Mucosa of descending colon (tissue), 3 donors: ENCODE measurements at regions not wholly inside any gene's neighbourhood (a gene's known extent, or its start where the extent isn't known, plus 50 kb on each side); places are given as distances from the start of the nearest gene placed in this dataset.
"Not testable (repeated sequence)": the region's sequence is repeated elsewhere in the genome, so short reads cannot be mapped to it uniquely, and the experiment has no call there.

Experiments used
- ATAC-seq: fragments of 200-7000 bp; cut with Tn5 transposase; one replicate; pipeline ENCODE4 v1.9.1; 2020; ENCODE audit warnings: mild to moderate bottlenecking, moderate library complexity
- DNase-seq, 3 donors: peaks; one replicate each; pipeline ENCODE4 v3.0.0-alpha.2; 2020
- H3K36me3 ChIP-seq: fragments of 200-600 bp; one replicate; pipeline ENCODE4 v1.8.0; 2021; ENCODE audit warnings: low read depth, mild to moderate bottlenecking
- H3K4me1 ChIP-seq: fragments of 200-600 bp; one replicate; pipeline ENCODE4 v1.8.0; 2021; ENCODE audit warnings: low read depth, mild to moderate bottlenecking
- H3K4me3 ChIP-seq: fragments of 200-600 bp; one replicate; pipeline ENCODE4 v1.8.0; 2021; ENCODE audit warnings: mild to moderate bottlenecking
- H3K9me3 ChIP-seq: fragments of 200-600 bp; one replicate; pipeline ENCODE4 v1.8.0; 2021; ENCODE audit warnings: mild to moderate bottlenecking
- intact Hi-C, 2 donors: fragments of 100-400 bp; cut with DNase I in 1 of 2; cut with micrococcal nuclease in 1 of 2; formaldehyde crosslinking; loops; one replicate each; pipeline versions ENCODE4 v1.11.0 to v1.11.1; 2022; cut with DNase I, micrococcal nuclease
- TF ChIP-seq, protein P1 (sequence below): fragments of 200-600 bp; IDR thresholded peaks from one replicate; pipeline ENCODE4 v1.8.0; 2022; ENCODE audit warnings: antibody characterized with exemption, mild to moderate bottlenecking
- donor health status: DM: no; HTN: no; CAD: no; lungs with moderate emphysema.
- donor health status: DM: no; HTN: no; CAD: no.
- donor health status: DM: no; HTN: yes; CAD: no.

DNA sequence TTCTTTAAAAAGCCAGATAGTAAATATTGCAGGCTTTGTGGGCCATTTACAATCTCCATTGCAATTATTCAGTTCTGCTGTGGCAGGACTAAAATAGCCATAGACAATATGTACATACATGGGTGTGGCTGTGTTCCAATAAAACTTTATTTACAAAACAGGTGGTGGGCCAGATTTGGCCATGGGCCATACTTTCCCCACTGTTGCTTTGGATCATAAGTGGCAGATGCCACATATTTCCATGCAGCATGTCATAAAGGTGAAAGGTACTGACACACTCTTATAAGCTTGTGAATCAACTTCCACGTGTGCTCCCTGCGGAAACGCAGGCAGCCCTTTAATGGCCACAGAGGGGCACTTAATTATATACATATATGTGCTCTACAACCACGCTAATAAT lies 244.4 kb upstream of the FOXN3 start:
- H3K4me3 ChIP-seq, result no peak overlapping the region
- TF ChIP-seq, protein P1, sequence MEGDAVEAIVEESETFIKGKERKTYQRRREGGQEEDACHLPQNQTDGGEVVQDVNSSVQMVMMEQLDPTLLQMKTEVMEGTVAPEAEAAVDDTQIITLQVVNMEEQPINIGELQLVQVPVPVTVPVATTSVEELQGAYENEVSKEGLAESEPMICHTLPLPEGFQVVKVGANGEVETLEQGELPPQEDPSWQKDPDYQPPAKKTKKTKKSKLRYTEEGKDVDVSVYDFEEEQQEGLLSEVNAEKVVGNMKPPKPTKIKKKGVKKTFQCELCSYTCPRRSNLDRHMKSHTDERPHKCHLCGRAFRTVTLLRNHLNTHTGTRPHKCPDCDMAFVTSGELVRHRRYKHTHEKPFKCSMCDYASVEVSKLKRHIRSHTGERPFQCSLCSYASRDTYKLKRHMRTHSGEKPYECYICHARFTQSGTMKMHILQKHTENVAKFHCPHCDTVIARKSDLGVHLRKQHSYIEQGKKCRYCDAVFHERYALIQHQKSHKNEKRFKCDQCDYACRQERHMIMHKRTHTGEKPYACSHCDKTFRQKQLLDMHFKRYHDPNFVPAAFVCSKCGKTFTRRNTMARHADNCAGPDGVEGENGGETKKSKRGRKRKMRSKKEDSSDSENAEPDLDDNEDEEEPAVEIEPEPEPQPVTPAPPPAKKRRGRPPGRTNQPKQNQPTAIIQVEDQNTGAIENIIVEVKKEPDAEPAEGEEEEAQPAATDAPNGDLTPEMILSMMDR, result no peak
- no peaks in the 10 kb centered on the region for H3K4me1 ChIP-seq
- no peaks in the 10 kb centered on the region for H3K9me3 ChIP-seq
- H3K36me3 ChIP-seq, result no peaks in the 10 kb centered on the region
- DNase-seq (peak in 2 of 3 donors; percentile 42 to 67), ATAC-seq (peak; percentile 70)
- intact Hi-C loops, result no loop called here

DNA sequence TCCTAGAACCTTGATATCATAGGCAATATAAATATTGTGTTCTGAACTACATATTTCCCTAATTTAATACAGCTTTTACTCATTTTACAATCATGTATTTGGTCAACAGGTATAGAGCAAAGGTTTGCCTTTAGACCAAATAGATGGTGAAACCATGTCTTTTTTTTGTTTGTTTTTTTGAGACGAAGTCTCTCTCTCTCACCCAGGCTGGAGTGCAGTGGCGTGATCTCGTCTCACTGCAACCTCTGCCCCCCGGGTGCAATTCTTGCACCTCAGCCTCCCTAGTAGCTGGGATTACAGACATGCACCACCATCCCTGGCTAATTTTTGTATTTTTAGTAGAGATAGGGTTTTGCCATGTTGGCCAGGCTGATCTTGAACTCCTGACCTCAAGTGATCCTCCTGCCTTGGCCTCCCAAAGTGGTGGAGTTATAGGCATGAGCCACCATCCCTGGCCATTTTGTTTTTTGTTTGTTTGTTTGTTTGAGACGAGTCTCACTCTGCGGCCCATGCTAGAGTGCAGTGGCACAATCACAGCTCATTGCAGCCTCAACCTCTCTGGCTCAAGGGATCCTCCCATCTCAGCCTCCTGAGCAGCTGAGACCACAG lies 243.7 kb upstream of the FOXN3 start:
- H3K4me1 ChIP-seq, intact Hi-C loops, H3K9me3 ChIP-seq, H3K4me3 ChIP-seq, DNase-seq, ATAC-seq, H3K36me3 ChIP-seq: not testable (repeated sequence)

DNA sequence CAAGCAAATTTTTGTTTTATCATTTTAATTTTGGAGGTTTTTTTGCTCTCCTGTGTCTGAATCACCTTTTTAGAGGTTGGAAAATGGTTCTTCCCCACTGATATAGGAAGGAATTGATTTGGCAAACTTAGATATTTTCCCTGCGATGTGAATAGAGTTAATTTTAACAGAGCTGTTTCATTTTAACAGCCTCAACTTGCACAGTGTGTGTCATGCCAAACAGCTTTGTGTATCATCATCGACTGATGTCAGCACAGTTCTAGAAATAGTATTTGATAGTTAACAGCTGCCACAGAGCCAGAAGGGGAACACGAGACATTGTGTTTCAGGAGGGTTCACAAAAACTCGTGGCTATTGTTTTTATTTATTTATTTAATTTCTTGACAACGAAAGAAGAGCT lies 243.1 kb upstream of the FOXN3 start:
- no peaks in the 10 kb centered on the region for H3K4me1 ChIP-seq
- intact Hi-C loops, result no loop called here
- H3K4me3 ChIP-seq, result no peak overlapping the region
- TF ChIP-seq, protein P1, result no peak
- DNase-seq (no peak), ATAC-seq (peak; percentile 41)
- H3K36me3 ChIP-seq, result no peaks in the 10 kb centered on the region
- H3K9me3 ChIP-seq, result no peaks in the 10 kb centered on the region

DNA sequence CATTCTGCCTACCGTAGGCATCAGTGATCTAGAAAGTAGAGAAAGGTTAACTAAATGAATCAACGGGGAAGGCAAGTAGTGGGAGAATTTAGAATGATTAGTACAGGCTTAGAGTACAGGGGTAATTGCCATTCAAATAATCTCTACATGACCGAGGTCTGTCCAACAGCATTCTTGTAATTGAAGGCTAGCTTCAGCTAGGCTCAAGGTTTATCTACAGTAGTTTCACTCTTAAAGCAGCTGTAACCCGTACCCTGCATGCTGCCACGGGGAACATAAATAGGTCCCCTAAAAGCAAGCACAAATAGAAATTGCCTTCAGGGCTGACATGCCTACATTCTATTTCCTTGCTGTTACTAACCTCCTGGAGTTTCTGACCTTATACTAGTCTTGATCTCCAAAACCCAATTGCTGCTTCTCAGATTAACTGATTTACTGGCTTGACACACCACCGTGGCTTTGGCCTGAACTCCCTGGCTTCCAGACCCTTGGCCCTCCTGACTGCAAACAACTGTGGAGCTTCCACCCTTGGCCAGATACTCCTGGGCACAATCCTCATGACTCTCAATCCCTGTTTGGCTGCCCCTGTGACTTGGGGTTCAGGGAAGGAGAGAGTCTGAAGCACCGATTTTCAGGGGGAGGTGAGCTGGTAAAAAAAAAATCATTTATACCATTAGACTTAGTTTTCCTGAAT lies 242.1 kb upstream of the FOXN3 start:
- intact Hi-C loops, result no loop called here
- Histone ChIP-seq H3K4me1 (no peaks in the 10 kb centered on the region), H3K4me3 (no peak overlapping the region), H3K36me3 (no peaks in the 10 kb centered on the region), H3K9me3 (no peaks in the 10 kb centered on the region)
- ATAC-seq (no peak), DNase-seq (no peak)
- TF ChIP-seq, protein P1, result no peak

DNA sequence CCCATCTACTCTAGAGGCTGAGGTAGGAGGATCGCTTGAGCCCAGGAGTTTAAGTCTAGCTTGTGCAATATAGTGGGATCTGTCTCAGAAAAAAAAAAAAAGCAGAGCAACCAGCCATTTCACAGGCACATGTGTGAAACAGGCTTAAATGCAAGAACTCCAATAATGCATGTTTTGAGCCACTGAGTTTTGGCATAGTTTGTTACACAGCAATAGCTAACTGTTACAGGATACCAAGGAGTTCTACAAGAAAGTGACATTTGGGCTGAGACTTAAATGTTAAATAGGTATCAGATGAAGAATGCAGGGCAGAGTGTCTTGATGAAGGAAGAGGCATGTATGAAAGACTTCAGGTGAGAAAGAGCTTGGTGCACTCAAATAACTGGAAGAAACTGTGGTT lies 240.0 kb upstream of the FOXN3 start:
- Histone ChIP-seq H3K36me3 (no peaks in the 10 kb centered on the region), H3K4me3 (no peak overlapping the region), H3K9me3 (no peaks in the 10 kb centered on the region), H3K4me1 (no peaks in the 10 kb centered on the region)
- intact Hi-C loops, result no loop called here
- TF ChIP-seq, protein P1, result no peak
- DNase-seq (no peak), ATAC-seq (no peak)

DNA sequence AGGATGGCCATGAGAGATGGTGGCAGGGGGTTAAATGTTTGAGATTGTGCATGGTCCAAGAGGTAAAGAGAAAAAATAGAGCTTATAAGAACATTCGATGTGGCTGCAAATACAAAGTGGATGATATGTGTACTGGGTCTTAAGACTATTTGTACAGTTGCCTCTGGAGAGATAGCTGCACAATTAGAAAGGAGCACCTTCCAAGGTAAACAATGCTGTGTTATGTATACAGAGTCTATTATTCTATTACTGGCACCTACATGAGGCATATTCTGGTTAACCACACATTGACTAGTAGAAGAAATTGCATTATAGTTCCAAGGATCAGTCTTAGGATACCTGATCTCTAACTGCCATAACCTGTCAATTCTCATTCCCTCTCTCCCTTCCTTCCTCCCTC lies 238.0 kb upstream of the FOXN3 start:
- Histone ChIP-seq H3K36me3 (no peaks in the 10 kb centered on the region), H3K9me3 (no peaks in the 10 kb centered on the region), H3K4me1 (no peaks in the 10 kb centered on the region), H3K4me3 (no peak overlapping the region)
- DNase-seq (no peak), ATAC-seq (peak; percentile 40)
- TF ChIP-seq, protein P1, result no peak
- intact Hi-C loops, result no loop called here
